ENCODE measurements at regions not wholly inside any gene's neighbourhood (a gene's known extent, or its start where the extent isn't known, plus 50 kb on each side); places are given as distances from the start of the nearest gene placed in this dataset.

GRCh38 chr6:168737014-168737413, 296.0 kb downstream of the SMOC2 start:
- TF ChIP-seq CTCF (IDR thresholded peaks at IDR 0.05): no peak
- TF ChIP-seq POLR2A (IDR thresholded peaks at IDR 0.05): no peak
